HS-27A (cell line): ENCODE measurements at regions not wholly inside any gene's neighbourhood (a gene's known extent, or its start where the extent isn't known, plus 50 kb on each side); places are given as distances from the start of the nearest gene placed in this dataset.

ENCODE experiments used
- DNase-seq: peaks from one replicate; pipeline ENCODE4 v3.0.0-alpha.2; 2012; ENCODE audit warnings: low read depth, missing footprints

DNA sequence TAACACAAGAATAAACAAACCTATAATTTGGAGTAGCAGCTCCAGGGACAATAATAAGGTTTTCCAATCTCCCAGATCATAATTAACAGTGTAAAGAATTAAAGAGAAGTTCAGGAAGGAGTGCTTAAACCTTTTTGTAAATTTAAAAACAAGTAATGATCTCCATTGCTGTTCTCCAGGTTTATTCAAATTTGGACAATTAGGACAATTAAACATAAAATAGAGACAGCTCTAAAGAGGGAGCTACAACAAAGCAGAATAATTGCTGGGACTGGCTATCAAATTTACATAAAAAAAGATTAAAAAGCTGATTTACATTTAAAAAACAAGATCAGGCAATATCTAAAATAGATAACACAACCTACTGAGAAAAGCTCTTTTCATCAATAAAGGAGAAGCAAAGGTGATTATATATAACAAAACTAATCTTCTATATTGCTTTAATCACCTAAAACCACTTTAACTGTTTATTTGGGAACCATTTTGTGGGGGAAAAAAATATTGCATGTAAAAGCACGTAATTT lies 80.1 kb upstream of the CREB1 start:
- no peak for DNase-seq

DNA sequence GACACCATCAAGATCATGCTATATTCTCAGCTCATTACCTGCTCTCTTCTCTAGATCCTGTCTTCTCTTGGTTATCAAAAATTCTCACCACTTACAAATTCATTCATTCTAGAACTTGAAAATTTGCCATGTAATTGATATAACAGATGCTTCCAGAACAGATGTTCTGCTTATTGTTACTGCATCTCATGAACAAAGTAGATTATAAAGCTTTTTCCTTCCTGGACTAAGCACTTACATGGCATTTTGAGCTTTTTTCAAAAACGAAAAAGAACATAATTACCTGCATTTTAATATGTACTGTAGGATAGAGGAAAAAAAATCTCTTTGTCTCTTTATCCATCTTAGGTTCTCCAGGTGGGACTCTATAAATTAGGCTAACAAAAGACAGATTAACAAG lies 79.6 kb upstream of the CREB1 start:
- no peak for DNase-seq

DNA sequence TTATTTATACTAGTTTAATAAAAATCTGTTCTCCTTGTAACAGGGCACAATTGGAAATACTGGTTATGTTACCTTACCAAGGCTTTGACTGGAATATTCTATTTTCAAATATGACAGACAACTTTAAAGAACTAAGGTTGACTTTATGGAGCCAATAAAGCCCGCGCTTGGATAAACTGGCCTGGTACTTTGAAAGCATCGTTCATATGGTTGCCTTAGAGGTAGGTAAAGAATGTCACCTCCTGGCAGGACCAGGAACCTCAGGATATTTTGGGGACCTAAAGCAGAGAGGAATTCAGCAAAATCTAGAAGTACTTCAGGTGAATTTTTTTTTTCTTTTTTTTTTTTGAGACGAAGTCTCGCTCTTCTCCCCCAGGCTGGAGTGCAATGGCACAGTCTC lies 71.2 kb upstream of the CREB1 start:
- DNase-seq = no peak

DNA sequence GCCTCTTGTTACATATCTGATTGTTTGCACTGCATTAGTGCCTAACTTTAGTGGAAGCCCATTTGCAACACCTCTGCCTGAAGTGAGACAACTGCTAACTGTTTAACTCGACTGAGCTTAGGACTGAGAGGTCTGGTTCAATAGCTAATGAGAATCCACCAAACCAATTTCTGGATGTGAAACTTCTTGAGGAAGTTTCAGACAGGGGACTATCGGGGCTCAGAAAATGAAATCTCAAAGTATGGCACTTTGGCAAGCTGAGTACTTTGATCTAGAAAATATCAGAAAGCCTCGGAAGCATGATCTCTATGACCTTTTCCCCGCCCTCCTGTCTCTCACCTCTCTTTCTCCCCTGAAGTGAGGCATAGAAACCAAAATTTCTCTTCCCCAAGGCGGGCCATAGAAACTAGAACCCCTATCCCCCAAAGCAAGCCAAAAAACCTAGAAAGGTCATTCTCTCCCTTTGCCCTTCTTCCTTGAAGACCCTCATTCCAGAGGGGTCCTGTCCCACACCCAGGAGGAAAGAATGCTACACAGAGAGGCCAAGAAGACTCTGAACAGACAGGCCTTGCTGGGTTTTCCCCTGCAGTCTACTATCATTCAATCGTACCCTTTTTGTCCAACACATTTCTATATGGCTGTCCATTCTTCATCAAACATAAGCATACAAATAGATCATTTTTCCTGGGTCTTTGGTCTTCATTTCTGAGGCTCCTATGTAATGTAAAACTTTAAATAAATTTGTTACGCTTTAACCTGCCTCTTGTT lies 69.6 kb upstream of the CREB1 start:
- DNase-seq = no peak

DNA sequence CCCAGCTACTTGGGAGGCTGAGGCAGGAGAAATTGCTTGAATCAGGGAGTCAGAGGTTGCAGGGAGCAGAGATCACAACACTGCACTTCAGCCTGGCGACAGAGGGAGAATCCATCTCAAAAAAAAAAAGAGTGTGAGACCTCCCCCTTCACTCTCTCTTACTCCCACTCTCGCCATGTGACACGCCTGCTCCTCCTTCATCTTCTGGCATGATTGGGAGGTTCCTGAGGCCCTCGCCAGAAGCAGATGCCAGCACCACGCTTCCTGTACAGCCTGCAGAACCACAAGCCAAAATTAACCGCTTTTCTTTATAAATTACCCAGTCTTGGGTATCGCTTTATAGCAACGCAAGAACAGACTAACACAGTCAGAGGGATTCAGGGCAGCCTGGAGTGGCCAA lies 66.3 kb upstream of the CREB1 start:
- DNase-seq = no peak

DNA sequence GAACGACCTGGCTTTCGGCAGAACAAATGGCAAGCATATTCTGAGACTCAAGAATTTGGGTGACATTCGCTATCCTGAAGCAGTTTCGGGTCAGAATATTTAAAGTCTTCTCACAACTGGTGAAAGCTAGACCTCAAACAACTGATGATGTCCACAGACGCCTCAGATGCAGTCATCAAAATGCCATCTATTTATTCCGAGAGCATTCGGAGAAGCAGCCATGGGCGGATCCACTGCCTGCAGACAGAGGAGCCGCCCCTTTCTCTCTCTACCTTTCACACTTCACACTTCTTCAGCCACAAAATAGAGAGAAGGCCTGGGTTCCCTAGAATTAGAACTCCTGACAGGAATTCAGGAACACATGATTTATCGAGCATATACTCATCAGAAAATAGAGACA lies 65.8 kb upstream of the CREB1 start:
- DNase-seq = no peak

DNA sequence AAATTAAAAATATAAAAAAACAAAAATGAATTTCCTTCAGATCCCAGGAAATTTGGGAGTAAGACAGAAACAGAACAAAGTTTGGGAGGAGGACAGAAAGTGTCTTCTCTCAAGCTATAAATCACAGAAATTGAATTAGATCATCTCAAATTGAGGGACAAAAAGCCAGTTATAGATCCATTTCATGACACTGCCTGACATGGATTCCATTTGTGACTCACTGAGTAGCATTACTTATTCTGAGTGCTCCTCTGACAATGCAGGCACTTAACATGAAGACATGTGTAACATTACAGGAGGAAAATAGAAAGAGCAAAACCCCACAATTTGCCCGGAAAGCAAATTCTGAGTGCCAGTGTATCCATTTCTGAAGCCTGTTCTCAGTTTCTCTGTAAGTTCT lies 63.9 kb upstream of the CREB1 start:
- no peak for DNase-seq

DNA sequence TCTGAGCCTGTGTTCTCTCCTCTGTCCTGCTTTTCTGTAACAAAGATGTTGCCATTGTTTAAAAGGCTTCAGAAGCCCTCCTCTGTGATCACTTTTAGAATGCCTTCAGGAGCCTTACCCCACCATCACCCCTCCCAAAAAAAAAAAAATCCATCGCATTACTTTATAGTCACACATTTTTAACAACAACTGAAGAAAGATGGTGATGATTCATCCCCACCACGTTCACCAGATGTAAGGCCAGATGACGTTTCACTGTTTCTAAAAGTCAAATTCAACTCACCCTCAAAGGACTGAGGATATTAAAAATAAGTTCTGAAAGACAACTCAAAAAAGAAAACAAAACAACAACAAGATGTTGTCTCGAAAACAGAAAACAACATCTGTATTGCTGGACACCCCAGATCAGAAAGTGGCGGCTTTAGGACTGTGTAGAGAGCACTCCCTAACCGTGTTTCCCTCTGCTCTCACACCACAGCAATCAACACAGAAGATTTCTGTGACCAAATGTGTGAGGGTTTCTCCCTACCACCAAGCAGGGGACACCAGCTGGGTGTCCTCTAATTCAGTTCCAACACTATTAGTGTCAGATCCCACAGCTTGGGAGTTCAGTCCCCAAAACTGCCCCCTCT lies 61.9 kb upstream of the CREB1 start:
- peak; percentile 35 for DNase-seq

DNA sequence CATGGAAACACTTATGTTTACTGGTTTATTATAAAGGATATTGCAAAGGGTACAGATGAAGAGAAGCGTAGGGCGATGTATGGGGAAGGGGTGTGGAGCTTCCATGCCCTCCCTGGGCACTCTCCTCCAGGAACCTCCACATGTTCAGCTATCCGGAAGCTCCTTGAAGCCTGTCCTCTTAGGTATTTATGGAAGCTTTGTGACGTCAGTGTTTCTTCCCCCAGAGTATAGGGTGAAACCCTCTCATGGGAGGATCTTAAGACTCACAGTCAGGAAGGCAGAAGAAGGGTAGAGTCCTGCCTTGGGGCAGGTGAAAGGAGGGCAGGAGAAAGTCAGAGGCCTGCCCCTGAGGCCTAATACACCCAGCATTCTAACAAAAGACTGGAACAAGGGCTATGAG lies 61.3 kb upstream of the CREB1 start:
- DNase-seq = no peak

DNA sequence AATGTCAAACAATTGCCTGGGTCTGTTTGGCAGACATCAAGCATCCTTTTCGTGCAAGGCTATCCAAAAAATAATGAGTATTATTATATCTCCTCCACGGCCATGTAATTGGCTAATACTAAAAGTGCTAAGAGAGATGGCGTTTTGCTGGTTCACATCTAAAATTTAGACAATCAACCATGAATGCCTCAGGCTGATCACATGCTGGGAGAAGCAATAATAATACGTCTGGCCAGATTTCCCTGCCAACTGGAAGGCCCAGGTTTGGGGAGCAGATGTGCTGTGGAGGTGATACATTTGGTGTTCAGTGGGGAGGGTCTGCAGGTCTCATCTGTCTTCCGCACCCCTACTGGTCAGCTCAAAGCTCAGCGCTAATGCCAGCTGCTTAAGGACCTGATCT lies 60.3 kb upstream of the CREB1 start:
- no peak for DNase-seq

DNA sequence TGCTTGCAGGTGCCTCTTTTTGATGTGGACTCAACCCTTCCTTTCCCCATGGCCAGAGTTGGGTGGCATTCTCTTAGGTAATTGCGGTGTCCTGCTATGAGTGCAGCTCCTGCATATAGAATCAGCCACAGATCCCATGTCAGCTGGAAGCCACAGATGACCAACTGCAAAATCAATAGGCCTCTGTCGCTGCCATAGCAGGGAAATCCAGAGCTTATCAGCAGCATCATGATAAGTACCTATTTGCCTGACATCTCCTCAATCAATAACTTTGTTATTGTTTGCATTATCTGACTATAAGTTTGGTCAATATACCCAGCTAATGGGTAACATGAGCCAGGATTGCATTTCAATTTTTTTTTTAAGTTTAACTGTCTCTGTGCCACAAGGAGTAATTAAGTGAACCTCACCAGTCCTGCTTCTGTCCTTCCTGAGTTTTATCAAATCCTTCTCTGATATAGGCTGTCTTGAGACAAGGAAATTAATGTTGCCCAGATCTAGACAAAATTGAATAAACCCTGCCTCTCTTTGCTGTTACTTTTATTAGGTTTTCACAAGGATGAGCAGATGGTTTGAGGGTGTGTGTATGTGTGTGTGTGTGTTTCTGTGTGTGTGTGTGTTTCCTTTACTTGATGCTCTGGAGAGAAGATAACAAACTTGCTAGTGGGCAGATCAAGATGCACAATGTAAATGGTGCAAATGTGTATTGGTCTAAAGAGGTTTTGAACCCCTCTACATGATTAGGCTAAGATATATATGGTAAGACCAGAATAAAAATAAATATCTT lies 59.6 kb upstream of the CREB1 start:
- no peak for DNase-seq

DNA sequence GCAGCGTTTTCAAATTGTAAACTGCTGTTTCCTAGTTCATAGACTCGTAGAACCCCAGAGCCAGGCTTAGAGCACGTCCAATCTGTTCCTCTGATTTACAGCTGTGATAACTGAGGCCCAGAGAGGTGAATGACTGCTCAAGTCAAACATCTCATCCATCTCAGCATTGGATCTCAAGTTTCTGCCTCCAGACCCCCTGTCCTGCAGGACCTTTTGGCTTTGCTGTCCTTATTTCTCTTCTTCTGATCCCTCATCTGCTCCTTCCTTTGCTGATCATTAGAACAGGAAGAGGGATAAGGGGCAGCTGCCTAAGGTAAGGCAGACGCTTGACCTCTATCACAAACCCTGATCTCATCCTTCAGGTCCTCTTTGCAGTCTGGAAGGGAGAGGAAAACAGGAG lies 58.5 kb upstream of the CREB1 start:
- no peak for DNase-seq

DNA sequence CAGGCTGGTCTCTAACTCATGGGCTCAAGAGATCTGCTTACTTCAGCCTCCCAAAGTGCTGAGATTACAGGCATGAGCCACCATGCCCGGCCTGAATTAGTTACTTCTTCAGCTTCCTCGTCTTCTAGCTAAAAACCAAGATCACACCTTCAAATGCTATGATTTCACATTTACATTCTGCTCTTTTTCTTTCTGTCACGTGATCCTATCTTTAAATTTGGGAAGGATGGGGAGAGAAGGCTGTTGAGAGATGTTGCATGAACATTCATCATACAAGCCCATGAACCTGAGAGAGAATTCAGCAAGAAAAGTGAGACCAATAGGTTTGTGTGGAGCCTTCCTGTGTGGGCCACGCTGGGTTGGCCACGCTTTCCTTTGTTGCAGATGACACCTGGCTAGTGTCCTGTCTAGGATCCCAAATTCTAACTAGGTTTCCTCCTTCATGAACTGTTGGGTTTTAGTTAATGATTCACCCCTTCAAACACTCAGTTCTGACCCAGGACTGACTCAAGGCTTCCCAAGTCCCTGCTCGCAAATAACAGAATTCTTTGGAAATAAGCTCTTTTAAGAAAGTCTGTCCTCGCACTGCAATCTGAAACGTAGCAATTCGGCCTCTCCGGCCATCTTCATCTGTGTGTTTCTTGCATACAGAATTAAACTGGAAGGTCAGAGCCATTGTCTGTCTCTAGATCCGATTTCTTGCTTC lies 57.3 kb upstream of the CREB1 start:
- DNase-seq = no peak

DNA sequence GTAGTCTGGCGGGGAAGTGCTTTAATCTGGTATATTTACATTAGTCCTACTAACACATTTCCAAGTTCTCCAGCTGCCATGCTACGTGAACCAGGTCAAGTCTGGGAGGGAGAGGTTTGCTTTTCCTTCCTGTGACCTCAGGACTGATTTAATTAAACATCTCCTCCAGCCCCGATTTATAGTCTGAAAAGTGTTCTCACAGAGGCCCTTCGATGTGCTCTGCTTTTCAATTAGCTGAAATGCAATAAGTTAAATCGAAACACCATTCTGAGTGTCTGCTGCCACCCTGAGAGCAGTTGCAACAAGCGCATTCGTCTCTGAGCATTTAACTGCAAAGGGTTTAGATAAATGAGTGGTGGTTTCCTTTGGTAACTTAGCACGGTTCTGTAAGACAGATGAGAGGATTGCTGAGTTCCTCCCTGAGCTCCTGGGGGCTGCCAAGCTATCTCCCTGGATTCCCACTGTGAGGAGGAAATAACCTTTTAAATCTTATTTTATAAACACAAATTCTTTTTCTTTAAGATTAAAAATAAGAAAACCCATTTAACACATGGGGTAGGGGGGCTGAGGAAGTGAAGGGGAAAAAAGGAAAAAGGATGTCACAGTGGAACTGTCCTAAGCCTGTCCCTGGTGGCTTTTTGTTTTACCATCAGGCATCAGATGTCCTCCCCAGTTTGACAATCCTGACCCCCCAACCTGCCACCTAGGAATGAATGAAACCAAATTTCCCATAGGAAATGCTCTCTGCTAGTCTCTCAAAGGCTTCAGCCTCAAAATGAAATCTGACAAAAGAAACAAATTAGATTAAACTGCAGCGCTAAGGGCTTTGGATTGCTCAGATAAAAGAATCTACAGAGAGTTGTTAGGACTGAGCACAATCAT lies 56.5 kb upstream of the CREB1 start:
- no peak for DNase-seq

DNA sequence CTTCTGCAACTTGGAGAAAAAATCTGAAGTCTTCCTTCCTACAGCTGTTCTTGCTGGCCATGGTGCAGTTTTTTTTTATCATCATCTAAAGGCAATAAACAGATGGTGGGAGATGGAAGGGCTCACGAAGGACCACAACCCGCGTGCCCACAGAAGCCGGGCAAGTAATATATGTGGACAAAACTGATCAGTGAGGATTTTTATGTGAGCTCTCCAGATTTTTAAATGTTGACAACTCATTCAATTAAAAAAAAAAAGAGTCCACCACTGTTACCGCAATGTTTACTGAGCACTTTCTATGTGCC lies 55.9 kb upstream of the CREB1 start:
- no peak for DNase-seq

DNA sequence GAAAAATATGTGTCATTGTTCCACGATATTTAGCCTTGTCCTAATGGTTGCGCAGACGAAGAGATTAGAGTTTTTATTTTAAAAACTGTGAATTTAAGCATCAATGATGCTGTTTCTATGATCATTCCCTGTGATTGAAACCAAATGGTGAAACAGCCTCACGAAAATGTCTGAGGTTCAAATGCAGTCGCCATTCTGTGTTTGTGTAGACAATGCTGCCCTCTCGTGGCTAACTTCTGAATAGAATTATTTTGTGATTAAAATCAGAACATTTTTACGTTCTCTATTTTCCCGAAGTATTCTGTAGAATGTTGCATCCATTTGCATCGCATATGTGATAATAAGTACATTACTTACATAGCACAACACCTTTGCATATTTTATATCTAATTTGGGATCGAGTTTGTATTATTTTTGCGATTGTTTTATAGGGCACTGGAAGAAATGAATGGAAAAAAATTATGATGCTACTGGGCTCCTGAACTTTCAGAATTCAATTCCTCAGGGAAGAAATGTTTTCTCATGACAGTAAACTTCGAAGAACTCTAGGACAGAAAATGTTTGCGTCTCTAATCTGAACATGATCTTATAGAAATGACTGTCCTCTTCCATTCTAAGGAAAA lies 54.8 kb upstream of the CREB1 start:
- no peak for DNase-seq

DNA sequence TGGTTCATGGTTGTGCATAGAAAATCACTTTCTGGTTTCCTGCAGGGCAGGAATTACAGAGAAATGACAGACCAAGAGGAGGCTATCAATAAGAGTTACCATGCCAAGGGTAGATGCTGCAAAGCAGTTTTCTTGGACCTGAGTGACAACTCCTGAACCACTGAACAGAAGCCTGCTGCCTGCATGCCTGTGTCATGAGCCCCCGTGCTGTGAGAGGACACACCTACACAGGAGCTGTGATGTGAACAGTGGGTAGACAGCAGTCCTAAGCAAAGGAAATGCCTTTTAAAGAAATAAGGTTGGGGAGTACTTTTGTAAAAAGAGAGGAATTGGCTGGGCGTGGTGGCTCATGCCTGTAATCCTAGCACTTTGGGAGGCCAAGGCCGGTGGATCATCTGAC lies 54.2 kb upstream of the CREB1 start:
- DNase-seq = no peak

DNA sequence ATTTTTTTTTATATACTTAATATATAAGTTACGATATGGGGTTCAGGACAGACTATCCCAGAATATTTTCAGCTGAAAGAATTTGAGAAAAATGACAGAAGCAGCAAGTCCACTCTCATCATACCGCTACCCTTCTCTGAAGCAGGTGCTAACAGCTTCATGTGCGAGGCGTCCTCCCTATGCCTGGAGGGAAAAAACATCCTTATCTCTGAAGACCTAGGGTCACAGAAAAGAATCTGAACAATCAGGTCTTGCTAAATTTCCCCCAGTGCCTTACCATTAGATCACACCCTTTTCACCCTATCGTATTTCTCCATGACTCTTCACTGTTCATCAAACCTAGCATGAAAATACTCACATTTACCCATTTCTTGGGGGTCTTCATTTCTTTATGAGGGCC lies 51.9 kb upstream of the CREB1 start:
- DNase-seq = no peak

DNA sequence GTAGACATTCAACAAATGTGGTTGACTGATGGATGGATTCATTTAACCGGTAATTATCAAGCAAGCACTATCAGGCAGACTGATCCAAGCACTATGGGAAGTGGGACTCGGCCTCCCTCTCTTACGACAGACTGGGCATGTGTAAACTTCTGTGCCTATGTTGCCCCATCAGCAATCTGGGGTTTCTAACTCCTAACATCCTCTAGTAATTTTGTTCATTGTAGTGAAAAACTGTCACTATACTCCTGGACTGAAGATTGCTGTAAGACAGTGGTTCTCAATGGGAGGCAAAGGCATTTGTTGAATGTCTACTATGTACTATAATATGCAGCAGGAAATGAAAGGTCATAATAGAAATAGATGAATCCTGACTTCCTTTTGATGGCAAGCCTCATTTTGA lies 51.2 kb upstream of the CREB1 start:
- DNase-seq = no peak

DNA sequence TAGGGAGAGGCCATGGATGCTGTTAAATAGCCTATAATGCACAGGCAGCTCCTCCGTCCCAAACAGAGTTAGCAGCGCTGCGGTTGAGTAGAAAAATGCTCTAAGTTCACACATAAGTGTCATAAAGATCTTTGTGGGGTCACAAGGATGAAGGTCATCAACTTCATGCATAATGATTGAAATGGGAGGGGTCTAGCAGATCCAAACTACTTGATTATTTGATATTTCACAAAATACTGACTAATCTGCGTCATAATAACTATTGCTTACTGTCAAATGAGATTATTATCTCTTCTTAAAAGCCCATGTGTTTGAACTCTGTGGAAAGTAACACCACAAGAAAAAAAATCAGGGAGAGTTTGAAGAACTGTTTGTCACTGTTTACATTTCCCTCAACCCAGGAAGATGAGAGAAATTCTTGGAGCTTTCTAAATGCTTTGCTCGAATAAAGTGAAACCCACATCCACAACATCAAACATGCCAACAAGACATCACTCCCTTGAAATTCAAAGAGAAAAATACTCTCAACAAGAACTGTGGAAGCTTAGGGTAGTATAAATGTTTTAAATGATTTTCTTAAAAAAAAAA lies 50.5 kb upstream of the CREB1 start:
- no peak for DNase-seq
